NCI-H2081 (cell line): ENCODE measurements at regions not wholly inside any gene's neighbourhood (a gene's known extent, or its start where the extent isn't known, plus 50 kb on each side); places are given as distances from the start of the nearest gene placed in this dataset.

Source experiments
- DNase-seq, 2 experiments: peaks; one replicate each; lab custom pipeline; 2025; lab: John Stamatoyannopoulos, UW

- DNase-seq: no peak
Observed at GRCh38 chr15:79230766-79231165, 51.8 kb upstream of the ANKRD34C start.

DNA sequence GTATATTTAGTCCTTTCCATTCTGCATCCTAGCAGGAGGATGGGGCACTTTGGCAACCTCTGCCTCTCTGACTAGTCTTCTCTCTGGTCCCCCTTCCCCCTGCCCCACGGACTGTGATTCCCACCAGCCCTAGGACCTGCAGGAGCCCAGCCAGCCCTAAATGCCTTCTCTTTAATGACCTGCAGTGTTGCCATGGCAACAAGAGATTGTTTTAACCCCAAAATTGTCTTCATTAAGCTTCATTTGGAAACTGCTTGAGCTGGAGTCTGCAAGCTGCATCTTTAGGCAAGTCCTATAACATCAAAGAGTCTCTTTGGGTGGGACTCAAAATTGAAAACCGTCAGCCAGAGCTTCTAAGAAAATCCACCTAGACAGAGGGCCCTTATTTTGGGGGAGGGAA, 59.7 kb upstream of the ANKRD34C start:
- no peak for DNase-seq

DNA sequence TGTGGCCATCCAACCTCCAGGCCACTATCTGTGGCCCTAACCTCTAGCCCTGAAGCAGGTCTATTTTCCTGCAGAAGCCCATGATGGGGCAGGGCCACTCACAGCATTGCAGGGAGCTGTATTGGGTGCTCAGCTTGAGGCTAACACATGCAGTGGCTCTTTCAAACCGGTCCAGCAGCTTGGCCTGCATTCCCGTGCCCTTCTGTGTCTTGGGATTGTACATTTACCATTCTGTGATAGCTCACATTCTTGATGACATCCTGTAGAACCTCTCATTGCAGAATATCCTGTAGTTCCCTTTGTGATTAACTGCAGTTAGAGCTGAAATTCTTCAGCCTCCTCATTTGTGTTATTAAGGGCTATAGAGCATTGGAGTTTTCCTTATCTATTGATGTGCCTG, 60.8 kb upstream of the ANKRD34C start:
- no peak for DNase-seq

- DNase-seq: no peak
Observed at GRCh38 chr15:79219393-79220056, 63.0 kb upstream of the ANKRD34C start.

- DNase-seq: no peak
Observed at GRCh38 chr15:79218588-79219200, 63.8 kb upstream of the ANKRD34C start.

DNA sequence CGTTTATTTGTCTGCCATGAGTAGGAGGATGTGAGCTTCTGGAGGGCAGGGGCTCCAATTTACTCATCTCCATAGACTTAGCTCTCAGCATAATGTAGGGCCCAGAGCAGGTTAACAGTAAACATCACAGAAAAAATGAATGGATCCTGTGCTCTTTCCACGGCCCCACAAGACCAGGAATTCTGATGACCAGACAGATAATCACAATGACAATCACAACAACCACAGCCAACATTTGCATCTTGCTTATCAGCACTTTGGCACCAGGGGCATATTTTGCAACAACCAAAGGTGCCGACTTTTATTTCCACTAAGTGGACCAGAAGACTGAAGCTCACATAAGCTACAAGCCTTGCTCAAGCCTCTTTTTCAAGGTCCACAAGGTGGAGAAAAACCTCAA, 68.9 kb upstream of the ANKRD34C start:
- no peak for DNase-seq

GRCh38 chr15:79212589-79213157, 69.8 kb upstream of the ANKRD34C start:
- DNase-seq: no peak

DNA sequence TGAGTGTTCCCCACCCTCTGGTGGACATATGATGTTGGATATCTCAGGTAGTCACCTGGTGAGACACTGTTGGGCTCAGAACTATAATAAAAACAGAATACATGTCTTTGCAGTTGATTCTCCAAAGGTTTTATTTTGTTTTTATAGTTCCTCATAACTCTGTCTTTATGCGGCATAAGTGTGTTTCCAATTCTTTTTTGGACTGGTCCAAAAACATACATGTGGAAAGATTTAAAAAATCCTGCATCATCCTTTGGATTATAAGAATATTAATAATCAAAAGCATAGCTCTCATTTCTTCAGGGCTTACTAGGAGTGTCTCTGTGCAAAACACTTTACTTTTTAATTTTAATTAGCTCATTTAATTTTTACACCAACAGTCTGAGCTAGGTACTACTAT, 71.0 kb upstream of the ANKRD34C start:
- DNase-seq: no peak

DNA sequence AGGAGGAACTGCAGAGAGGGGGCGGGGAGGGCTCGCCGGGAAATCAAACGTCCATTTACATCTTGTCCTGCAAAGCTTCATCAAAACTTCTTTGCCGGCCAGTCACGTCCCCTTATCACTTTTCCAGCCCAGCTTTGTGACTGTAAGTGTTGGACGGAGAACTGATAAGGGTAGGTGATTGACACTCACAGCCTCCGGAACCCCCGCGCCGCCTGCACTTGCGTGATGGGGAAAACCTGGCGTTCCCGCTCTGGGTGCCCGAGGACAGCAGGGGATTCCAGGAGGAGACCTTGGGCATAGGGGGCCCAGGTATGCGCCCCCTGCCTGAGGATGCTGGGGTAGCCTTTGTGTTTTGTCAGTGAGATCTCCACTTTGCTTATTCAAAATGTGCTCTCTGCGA, 72.8 kb upstream of the ANKRD34C start:
- DNase-seq: no peak

GRCh38 chr15:79209116-79209515, 73.4 kb upstream of the ANKRD34C start:
- DNase-seq: no peak

GRCh38 chr15:79208179-79208578, 74.3 kb upstream of the ANKRD34C start:
- no peak for DNase-seq

DNA sequence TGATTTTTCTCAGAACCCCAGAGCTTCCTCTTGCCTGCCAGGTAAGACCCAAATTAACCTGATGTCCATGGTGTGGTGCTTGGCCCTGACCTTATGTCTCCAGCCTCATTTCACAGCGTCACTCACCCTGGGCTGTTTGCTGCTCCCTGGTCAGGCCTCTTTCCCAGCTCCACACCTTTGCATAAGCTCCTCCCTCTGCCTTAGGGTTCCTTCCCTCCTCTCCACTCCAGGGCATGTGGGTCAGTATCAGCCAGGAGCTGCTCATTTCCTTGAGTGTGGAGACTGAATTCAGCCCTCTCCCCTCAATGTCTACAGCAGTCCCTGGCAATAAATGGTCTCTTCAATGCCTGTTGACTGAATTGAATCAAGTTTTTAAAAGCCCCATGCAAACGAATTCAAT, 75.6 kb upstream of the ANKRD34C start:
- no peak for DNase-seq

DNA sequence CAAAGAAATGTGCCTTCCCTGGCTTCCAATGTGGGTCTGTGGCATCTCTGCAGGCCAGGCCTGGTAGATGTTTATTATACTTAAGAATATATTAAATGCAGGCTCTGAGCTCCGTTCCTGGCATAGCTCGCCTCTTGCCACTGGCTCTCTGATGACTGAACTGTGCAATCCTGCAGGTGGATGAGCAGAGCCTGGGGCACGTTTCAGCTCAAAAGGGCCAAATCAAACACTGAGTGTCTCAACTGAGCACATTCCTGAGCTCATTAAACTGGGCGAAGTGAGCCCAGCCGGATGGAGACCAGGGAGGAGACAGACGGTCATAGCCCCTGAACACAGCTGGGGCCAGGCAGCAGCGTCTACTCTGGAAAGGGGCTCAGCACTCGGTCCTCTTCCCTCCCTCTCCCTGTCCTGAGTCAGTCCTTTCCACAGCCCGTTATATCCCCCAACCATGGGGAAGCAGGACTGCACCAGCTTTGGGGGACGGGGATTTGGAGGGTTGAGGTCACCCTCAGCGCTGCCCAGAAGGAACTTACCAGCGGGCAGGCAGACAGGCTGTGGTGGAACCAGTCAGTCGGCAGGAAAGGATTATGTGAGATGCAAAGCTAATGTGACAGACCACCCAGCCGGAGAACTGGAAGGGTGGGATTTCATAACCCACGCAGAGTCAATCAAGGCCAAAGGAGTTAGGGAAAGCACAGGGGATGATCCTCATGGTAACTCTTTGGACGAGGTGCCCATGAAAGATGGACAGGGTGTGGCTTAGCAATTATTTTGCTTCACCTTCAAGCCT, 77.4 kb upstream of the ANKRD34C start:
- DNase-seq: no peak

GRCh38 chr15:79198461-79198860, 84.1 kb upstream of the ANKRD34C start:
- DNase-seq: no peak

- no peak for DNase-seq
Observed at GRCh38 chr15:79197285-79197684, 85.2 kb upstream of the ANKRD34C start.

DNA sequence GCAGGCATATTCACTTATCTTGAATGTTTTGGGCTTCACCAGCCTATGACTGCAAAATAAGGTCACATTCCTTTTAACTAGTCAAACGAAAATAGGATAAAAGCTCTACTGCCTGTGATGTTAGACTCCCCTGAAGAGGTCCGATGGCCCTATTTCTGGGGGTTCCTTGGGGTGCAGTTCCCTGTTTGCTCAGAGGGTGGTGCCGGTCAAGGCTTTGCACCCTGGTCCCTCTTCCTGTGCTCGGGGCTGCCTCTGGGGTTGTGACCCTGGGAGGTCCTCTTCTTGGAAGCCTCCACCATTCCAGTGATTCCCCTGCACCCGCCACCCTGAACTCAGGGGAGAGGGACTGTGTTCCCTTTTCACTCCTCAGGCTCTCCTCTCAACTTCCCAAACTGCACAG, 86.7 kb upstream of the ANKRD34C start:
- no peak for DNase-seq

DNA sequence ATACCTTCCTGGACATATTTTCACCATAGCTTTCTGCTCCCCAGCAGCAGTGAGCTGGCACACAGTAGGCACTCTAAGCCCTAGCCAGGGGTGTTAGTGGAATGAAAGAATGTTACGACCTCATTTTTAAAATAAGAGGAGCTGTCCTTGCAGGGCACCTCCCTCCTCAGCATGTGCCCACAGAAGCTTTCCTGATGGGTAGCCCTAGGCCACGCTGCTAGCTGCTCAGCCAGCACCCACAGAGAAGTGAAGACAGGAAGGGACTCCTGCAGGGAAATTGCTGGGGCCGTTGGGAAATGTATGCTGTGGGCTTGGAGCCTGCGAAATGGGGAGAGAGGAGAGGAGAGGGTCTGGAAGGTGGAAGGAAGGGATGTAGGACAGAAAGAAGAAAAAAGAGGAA, 87.3 kb upstream of the ANKRD34C start:
- peak in 1 of 2 experiments; percentile 8 for DNase-seq

GRCh38 chr15:79194386-79194785, 88.1 kb upstream of the ANKRD34C start:
- no peak for DNase-seq

- no peak for DNase-seq
Observed at GRCh38 chr15:79193549-79193948, 89.0 kb upstream of the ANKRD34C start.

- DNase-seq: no peak
Observed at GRCh38 chr15:79193103-79193502, 89.4 kb upstream of the ANKRD34C start.

- DNase-seq: no peak
Observed at GRCh38 chr15:79192462-79193036, 90.0 kb upstream of the ANKRD34C start.

DNA sequence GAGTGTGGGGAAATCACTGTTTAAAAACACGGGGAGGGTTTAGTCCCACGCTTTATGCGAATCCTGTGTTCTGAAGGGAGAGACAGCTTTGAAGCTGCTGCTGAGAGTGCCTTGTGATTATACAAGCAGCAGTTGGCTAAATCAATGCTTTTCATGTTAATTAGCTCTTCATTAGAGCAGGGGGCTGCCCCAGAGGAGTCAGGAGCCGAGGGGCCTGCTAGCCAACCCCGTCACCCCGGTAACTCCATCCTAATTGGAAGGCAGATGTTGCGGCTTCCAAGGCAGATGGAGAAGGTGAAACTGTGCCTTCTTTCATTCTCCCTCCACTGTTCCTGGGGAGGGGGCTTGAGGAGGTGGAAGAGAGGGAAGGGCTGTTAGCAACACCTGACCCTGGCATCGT, 92.4 kb upstream of the ANKRD34C start:
- no peak for DNase-seq

- DNase-seq: no peak
Observed at GRCh38 chr15:79186616-79187015, 95.9 kb upstream of the ANKRD34C start.
